ENCODE measurements at regions not wholly inside any gene's neighbourhood (a gene's known extent, or its start where the extent isn't known, plus 50 kb on each side); places are given as distances from the start of the nearest gene placed in this dataset.

- no peak for TF ChIP-seq THRA (IDR thresholded peaks at IDR 0.05)
These were observed 428.9 kb downstream of the SPATA31D1 start (continued) for GRCh38 chr9:82417501-82417900.

GRCh38 chr9:82418334-82418733 is 429.8 kb downstream of the SPATA31D1 start:
- 0% methylated on average over 6 of the region's 6 CpGs for WGBS (ENCODE audit: insufficient coverage, low coverage, missing lambda C conversion rate)
- no TSS peak for BruUV-seq (replicated peaks)
- DNase-seq (ENCODE audit: extremely low read depth in 1 of 4, low spot score in 3 of 4) (no peak), ATAC-seq (no peak), FAIRE-seq (no peak)
- Histone ChIP-seq H3K36me3 (ENCODE audit: control insufficient read depth, insufficient read depth, low read length) (no peaks in the 10 kb centered on the region), H3K27me3 (ENCODE audit: control insufficient read depth in 2 of 2, insufficient read depth in 2 of 2, low read length in 2 of 2) (no peaks in the 10 kb centered on the region), H3K27ac (ENCODE audit: extremely low read depth, low read depth, low read length) (no peak overlapping the region), H3K9ac (ENCODE audit: insufficient read depth in 1 of 2, low read depth in 2 of 2, low read length in 2 of 2) (no peak overlapping the region), H3K4me3 (no peak overlapping the region), H4K20me1 (replicated peaks; ENCODE audit: control insufficient read depth, insufficient read depth, low read length) (no peaks in the 10 kb centered on the region), H3K79me2 (ENCODE audit: control insufficient read depth, insufficient read depth, low read length) (no peaks in the 10 kb centered on the region), H3K9me1 (ENCODE audit: control insufficient read depth, insufficient read depth, low read length) (no peaks in the 10 kb centered on the region), H2AFZ (ENCODE audit: low read depth, low read length) (no peak overlapping the region), H3K9me3 (replicated peaks; ENCODE audit: control insufficient read depth, insufficient read depth, low read depth, low read length) (no peaks in the 10 kb centered on the region), H3K4me2 (ENCODE audit: insufficient read depth, low read length) (no peak overlapping the region), H3K4me1 (replicated peaks in 1 of 2; ENCODE audit: control insufficient read depth in 2 of 2, insufficient read depth in 2 of 2, low read length in 2 of 2) (no peaks in the 10 kb centered on the region)
- intact Hi-C loops (cut with micrococcal nuclease) (no loop called here), in situ Hi-C loops (cut with MboI) (no loop called here)
- ChIA-PET CTCF (ENCODE audit: low intra/inter-chr PET ratio) (no interaction called here), POLR2A (no interaction called here)
- no peak for TF ChIP-seq FOXP1 (CRISPR knock-in tag; IDR thresholded peaks at IDR 0.05)
- no peak for TF ChIP-seq SMARCC2 (IDR thresholded peaks at IDR 0.05; ENCODE audit: low read depth)
- no peak for TF ChIP-seq HINFP (tag; conservative IDR thresholded peaks at IDR 0.05; ENCODE audit: low read depth)
- no peak for TF ChIP-seq ARID4B (CRISPR knock-in tag; IDR thresholded peaks at IDR 0.05)
- TF ChIP-seq DNMT1 (IDR thresholded peaks at IDR 0.05), result no peak
- no peak for TF ChIP-seq KAT2B (IDR thresholded peaks at IDR 0.05; ENCODE audit: low read depth, low read length)
- TF ChIP-seq SRSF1 (IDR thresholded peaks at IDR 0.05; ENCODE audit: low read depth, low read length), result no peak
- no peak for TF ChIP-seq MLLT1 (IDR thresholded peaks at IDR 0.05)
- TF ChIP-seq CREB3L1 (IDR thresholded peaks at IDR 0.05; ENCODE audit: borderline replicate concordance, low read depth), result no peak

Measured in K562 (cell line).